ENCODE measurements at regions not wholly inside any gene's neighbourhood (a gene's known extent, or its start where the extent isn't known, plus 50 kb on each side); places are given as distances from the start of the nearest gene placed in this dataset.

GRCh38 chr6:66390393-66390792 lies 683.4 kb upstream of the EYS start:
- no peak for TF ChIP-seq PML (IDR thresholded peaks at IDR 0.05; ENCODE audit: low read length)
- TF ChIP-seq MYC (IDR thresholded peaks at IDR 0.05; ENCODE audit: insufficient read depth, insufficient read length, insufficient replicate concordance, low read length, severe bottlenecking) = no peak
- TF ChIP-seq EGR1 (IDR thresholded peaks at IDR 0.05; ENCODE audit: borderline replicate concordance in 1 of 2, low read depth in 2 of 2, low read length in 2 of 2) = no peak
- TF ChIP-seq EZH2 (IDR thresholded peaks at IDR 0.05; ENCODE audit: borderline replicate concordance, control insufficient read depth, low read depth, low read length) = no peak
- no peak for TF ChIP-seq NFYB (IDR thresholded peaks at IDR 0.05; ENCODE audit: insufficient read depth, low read depth, low read length)
- no peak for TF ChIP-seq POLR2AphosphoS5 (IDR thresholded peaks at IDR 0.05; ENCODE audit: low read length)
- TF ChIP-seq ZNF384 (IDR thresholded peaks at IDR 0.05; ENCODE audit: borderline replicate concordance, low read depth, low read length) = no peak
